ENCODE measurements at regions not wholly inside any gene's neighbourhood (a gene's known extent, or its start where the extent isn't known, plus 50 kb on each side); places are given as distances from the start of the nearest gene placed in this dataset.

DNA sequence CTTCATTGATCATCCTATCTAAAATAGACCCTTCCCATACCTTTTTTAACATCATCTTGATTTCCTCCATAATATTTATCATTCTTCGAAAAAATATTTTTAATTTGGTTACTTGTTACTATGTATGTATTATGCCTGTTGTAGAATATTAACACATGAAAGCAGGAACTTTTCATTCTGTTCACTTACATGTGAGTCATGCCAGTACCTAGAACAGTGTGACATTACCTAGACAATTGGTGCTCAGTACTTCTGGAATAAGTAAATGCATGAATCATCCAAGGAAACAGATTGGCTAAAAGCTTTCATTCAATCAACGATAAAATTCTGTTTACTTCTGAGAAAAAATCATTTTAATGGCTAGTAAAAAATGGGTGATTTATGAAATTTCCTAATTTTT is 76.4 kb downstream of the CXXC4 start:
- DNase-seq, result no peak

DNA sequence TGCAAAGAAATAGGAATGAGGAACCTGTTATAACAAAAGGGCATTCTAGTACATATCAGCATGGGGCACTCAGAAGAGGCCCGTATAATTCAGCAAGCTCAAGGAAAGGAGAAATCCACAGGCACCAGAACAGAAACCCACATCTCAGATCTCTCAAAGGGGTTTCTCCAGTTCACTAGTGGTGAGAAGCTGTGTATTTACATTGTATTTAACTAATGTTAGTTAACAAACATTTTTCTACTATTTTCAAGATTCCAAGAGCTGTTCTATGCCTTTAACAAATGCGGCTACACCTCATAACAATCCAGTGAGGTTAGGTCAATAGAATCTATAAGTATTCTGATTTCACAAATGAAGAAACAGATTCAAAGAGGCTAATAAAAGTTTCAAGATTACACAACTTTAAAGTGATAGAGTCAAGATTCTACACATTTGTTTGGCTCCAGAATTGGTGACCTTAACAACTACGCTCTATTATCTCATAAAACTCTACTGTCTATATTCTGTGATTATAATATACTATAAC is 77.3 kb downstream of the CXXC4 start:
- no peak for DNase-seq

DNA sequence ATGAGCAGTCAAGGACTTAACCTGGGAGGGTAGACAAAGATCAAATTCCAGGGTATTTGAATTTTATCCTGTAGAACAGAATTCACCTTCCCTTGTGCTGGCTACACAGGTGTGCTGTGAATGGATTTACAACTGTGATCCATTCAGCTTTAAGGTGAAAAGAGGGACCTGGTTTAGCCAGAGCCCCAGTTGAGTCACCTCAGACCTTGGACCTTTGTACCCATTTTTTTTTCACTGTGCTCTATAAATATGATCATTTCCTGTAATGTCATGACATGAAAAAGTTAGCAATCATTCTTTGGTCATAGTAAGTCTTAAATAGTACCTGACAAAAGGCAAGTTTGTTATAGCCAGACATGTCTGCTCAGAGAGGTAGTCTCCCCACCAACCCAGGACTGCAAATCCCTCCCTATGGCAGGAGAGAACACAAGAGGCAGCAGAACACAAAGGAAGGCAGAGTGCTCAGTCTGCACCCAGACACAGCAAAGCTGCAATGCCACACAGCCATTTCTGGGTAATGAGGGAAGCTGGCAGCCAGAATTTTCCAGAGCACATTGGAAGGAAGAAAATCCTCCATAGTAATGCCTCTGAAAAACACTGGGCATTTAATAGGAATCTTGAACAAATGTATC is 77.9 kb downstream of the CXXC4 start:
- no peak for DNase-seq

DNA sequence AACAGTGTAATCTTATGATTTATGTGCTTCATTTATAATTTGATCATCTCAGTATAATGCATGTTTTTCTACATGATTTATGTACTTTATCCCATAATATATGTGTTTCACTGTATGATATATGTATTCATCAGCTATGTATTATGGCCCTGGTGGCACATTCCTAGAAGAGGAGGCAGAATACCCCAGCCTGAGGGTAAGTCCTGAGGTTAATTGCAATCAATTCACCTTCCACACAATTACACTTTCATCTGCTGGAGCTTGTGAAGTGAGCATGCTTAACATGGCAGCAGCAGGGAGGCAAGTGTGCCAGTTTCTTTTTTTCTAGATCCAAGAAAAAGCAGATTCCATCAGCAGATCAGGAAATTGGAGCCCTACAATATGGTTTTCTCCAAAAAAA is 81.2 kb downstream of the CXXC4 start:
- no peak for DNase-seq

DNA sequence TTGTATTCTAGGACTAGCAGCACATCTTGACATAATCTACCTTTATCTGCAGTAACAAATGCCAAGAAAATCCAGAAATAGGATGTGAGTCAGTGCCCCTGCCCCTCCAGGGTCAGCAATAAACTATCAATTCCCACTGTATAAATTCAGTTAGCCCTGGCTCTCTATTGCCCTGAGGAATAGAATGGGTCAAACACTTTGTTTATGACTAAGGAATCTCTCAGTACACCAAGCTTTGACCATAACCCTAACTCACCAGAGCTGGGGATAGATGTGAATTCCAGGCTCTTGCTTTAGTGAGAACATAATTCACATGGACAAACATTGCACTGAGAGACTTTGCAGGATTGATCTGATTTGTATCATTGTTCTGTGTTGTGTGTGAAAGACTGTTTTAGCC is 82.3 kb downstream of the CXXC4 start:
- no peak for DNase-seq

DNA sequence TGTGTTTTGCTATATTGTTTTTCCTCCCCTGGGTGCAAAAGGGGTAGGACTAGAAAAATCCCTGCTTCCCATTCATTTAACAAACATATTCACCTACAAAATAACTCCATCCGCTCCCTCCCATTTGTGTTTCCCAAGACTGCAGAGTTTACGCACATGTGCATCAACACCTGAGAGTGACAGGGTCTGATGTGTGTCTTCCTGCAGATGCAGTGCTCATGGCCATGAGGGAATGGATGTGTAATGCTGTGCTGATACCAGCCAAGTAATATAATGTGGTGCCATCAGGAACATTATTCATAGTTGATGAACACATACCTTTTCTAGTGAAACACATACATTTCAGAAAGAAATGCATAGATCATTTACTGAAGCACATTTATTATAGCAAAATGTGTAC is 83.2 kb downstream of the CXXC4 start:
- DNase-seq, result no peak

DNA sequence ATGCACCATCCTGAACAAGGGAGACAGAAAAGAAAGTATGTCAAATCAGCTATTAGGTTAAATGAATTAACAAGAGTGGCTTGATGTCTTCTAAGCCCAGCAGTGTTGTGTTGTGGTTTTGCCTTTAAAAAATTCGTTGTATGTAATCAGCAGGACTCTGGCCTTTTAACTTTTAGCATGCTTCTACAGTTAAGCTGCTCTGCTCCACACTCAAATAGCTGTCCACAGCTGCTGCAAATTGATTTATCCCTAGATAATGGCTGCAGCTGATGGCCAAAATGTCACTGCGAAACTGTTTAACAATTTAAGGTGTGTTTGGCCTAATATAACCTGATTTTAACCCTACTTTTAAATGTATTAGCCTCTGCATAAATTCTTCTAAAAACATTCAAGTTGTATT is 85.8 kb downstream of the CXXC4 start:
- DNase-seq, result no peak

DNA sequence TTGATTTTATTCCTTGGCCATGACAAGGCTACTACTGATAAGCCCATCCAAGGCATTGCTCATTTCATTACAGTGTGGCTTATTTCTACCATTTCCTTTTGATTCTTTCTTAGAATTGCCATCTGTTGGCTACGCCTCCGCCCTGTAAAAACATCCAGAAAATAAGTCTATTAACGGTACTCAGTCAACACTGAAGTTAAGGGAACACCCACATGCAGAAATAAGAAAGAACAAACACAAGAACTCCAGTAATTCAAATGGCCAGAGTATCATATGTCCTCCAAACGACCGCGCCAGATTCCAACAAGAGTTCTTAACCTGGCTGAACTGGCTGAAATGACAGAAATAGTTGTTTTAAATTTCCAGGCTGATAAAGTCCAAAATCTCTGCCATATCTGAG is 90.3 kb downstream of the CXXC4 start:
- no peak for DNase-seq

DNA sequence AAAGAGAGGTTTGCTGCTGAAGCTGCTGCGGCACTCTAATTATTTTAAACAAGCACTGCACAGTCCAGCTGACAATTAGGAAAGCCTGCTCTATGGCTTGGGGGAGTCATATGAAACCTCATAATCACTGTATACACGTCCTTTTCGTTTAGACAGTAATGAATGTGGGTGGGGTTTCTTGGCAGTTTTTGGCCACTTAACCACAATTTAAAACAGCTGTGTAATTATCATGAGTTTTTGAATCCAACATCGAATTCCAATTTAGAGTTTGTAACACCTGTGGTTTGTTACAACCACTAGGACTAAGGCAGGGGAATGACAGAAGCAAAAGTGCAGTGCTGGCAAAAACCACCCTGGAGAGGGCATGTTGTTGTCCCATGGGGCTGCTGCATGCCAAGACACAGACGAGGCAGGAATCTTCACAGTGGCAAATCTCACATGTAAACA is 99.5 kb downstream of the CXXC4 start:
- no peak for DNase-seq

DNA sequence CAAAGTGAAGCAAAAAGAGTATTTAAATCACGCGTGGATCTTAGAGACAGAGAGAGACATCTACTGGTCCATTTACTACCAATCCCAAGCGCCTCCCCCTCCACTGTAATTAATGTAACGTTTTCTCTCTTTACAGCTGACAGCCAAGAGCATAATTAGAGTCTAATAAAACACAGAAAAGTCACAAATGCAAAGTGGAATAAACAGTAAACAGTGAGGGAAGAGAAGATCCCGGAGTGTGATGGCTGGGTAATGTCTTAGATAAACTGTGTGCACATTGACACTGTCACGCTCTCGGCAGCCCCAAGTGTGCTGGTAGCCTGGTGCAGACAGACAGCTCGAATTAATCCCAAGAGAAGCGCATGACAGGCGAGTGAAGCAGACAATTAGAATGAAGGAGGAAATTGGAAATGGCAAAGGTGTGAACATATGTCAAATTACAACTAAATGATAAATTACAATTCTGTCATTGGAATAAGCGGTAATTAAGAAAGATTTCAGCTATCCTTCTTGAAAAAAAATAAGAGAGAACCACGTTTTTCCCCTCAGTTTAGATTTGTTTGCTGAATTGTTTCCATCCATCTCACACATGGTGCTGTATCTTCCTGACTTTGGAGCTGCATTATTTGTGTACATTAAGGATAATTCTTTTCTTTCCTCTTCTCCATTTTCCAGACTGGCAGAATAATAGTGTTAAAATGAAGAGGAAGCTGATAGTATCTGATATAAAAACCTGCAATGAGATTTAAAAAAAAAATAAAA is 100.1 kb downstream of the CXXC4 start:
- no peak for DNase-seq

DNA sequence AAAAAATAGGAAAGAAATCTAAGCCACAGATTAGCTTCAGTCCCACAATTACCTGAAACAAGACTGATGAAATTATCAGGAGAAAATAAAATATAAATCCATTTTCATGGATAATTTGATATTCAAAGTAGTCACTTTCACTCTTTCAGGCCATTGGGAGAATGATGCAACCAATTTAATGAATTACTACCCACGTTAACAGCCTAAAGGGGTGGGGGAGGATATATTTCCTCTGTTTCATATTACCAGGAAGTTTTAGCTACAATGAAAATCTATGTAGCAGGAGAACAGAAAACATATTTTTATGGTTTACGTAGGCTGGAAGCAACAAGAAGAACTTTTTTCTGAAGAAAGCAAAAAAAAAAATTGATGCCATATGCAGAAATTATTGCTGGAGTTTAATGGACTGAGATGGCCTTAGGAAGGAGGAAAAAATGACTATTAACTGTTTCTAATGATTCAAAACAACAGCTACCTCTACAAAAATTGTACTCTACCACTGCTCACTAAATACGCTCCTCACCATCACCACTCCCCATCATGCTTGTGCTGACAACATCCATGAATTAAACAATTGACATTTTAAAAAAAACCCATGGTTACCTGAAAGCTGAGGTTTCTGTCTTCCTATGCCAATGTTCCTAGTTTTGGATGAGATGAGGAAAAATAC is 100.9 kb downstream of the CXXC4 start:
- DNase-seq, result no peak

DNA sequence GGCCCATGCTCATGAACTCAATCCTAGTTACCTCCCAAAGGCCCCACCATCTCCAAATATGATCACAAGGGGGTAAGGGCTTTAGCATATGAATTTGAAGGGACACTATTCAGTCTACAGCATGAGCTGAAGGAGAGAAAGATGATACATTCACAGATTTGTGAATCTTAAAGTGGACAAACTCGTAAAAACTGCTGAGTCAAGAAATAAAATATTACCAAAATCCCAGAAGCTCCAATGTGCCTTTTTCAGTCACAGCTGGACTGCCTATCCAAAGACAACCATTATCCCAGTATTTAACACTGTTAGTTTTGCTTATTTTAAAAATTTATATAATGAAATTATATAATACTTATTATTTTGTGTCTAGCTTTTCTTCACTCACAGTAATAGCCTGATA is 109.0 kb downstream of the CXXC4 start:
- DNase-seq, result no peak

DNA sequence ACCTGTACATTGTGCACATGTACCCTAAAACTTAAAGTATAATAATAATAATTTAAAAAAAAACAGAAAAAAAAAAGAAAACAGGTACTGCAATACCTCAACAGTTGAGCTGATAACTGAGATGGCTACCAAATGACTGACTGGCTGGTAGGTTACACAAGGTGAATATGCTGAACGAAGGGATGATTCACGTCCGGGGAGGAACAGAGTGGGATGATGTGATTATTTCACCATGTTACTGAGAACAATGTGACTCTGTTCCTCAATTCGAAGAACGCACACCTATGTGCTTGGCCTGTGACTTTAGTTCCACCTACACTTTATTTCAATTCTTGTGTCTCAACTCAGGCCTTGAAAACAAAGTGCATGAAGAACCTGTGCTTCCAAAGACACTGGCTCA is 111.7 kb downstream of the CXXC4 start:
- DNase-seq, result no peak

DNA sequence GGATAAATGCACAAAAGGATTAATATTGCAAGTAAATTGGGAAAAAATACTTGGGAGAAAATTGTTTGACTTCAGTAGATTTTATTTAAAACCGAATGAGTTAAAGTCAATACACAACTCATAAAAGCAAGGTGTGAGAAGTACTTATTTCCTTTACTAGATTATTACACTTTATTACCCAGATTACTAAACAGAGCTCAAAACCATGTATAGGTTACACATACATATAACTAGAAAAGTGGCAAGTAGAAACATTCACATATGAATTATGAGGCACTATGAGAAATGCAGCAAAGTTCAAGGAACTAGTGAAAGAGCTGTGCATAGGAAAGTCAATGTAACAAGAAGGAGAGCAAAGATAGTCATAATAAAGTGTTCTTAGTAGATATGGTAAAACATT is 113.0 kb downstream of the CXXC4 start:
- no peak for DNase-seq

DNA sequence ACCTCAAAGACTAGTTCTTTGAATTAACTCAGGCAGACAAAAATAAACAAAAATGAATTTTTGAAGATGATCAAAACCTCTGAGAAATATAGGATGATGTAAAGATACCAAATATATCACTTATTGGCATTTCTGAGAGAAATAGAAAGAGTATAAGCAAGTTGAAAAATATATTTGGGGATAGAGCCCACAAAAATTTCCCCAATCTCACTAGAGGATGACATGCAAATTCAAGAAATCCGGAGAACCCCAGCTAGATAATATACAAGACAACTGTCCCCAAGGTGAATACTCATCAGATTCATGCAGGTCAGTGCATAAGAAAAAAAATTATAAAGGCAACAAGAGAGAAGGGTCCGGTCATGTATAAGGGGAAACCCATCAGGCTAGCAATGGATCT is 129.1 kb downstream of the CXXC4 start:
- DNase-seq, result no peak

DNA sequence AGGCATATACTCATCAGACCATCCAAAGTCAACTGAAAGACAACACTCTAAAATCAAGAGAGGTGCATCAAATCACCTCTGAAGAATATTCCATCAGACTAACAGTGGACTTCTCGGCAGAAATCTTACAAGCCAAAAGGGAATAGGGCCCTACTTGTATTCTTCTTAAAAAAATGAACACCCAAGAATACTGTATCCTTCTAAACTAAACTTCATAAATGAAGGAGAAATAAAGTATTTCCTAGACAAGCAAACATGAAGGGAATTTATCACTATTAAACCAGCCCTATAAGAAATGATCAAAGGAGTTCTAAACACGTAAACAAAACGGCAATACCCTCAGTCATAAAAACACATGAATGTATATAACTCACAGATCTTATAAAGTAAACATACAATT is 141.2 kb downstream of the CXXC4 start:
- DNase-seq, result no peak

DNA sequence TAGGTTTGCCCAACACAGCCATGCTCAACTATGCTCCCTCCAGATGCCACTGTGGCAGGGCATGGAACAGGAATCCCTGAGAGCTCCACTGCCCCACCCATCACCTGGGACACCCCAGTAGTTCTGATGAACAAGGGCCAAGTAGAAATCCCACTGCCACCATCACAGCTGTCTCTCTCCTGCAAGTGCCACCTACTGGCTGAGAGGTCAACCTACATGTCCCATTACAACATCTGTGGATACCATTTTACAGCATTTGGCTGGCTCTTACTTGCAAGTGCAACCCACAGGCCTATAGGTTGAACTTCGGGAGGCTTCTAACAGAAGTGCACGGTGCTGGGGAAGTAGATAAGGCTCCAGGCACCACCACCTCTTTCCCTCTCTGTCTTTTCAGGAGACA is 142.5 kb downstream of the CXXC4 start:
- DNase-seq, result no peak

DNA sequence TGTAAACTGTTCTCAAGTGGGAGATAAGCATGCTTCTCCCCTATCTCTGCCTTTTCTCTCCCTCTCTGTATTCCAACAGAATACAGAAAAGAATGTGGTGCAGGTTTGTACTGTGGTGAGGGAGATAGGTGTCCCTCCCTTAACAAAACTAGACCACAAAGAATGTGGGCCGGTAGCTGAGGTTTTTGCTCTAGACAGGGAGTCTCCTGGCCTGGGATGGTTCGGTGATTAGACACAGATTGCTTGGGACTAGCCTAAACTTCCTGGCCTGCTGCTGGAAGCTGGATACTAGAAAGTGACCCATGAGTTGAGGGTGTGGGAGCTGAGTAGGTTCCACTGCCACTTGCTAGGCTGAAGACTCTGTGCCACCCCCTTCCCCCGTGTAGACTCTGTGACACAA is 143.0 kb downstream of the CXXC4 start:
- DNase-seq, result no peak

DNA sequence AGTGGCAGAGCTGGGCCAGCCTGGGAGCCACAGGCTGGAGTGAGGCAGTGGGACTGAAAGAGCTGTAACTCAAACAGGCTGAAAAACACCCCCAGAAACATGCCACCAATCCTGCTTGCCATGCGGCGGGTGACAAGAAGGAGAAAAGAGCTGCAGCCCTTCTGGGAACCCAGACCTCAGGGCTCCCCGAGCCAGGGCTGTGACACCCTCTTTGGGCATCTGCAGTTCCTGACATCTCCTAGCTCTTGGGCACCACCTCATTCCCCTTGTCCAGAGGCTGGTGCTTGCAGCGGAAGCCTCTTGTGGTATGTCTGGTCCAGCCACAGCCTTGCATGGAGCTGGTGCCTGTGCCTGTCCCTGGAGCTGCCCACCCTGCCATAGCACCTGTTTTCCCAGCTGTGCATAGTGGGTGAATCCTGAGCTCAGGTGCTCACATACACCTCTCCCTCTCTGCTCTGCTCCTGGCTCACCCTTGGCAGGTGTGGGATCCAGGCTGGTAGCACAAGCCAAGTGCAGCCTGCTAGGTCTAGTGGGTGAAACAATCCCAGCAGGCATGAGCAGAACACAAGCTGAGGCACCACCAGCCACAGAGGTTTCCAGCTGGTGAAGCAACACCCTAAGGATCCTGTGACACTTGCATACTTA is 149.0 kb downstream of the CXXC4 start:
- no peak for DNase-seq

DNA sequence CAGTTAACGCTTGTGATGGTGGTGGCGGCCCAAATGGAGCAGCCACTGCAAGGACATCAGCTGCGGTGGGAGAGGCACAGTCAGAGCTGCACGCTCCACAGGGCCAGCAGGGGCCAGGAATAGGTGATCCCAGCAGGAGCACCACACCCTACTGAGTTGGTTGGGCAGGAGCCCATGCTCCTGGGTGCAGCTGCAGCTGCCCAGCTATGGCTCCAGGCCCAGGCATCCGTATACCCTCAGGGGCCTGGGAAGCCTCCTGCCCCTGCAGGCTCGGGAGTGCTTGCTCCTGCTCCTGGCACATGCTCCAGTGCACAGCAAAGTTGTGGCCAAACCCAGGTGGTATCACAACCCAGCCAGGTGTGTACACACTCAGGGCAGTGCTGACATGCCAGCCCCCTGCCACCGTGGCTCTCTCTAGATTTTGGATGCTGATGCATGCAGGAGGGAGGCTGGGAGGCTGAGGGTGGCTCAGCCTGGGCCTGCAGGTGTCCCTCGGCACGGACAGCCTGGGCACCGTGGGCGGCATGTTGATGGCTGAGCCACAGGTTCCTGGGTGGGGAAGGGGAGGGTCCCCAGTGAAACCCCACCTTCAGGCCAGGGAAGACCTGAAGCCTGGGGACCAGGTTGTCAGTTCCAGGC is 150.2 kb downstream of the CXXC4 start:
- no peak for DNase-seq

DNA sequence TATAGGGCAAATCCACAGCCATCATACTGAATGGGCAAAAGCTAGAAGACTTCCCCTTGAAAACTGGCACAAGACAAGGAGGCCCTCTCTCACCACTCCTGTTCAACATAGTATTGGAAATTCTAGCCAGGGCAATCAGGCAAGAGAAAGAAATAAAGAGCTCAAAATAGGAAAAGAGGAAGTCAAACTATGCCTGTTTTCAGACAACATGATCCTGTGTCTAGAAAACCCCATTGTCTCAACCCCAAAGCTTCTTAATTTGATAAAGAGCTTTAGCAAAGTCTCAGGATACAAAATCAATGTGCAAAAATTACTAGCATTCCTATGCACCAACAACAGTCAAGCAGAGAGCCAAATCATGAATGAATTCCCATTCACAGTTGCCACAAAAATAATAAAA is 160.3 kb downstream of the CXXC4 start:
- no peak for DNase-seq

DNA sequence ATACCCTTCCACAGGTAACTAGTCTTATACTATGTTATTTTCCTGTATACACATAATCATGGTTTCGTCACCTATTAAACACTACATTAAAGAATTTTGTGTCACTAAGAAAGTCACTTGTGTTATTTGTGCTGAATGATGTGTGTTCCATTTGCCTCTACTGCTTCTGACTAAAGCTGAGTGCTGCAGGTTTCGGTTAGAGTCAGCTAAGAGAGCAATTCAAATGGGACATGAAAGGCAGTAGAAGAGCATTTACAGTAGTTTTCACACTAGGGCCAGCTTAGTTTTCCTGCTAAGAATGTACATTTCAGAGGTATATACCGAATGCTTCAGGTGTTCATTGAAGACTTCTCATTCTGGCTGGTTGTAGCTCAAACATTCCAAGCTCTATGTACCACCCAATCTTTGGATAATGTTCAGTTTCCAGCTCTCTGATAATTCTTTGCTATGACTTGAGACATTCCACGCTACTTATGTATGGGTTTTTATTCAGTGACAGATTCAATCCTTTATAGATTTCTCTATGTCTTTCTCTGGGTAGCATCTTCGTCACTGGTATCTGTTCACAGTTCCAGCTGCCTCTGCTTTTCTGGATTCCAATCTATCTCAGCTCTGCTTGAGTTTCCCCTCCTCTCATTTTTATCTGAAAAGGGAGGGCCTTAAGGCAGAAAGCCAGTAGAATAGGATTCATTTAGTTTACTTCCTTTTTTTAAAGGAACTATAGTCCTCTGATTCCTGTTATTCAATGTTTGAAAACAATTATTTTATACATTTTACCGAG is 164.4 kb downstream of the CXXC4 start:
- no peak for DNase-seq

Measured in inflammatory macrophage treated with lipopolysaccharide for 1 hour (primary cell).